ENCODE measurements at regions not wholly inside any gene's neighbourhood (a gene's known extent, or its start where the extent isn't known, plus 50 kb on each side); places are given as distances from the start of the nearest gene placed in this dataset.

DNA sequence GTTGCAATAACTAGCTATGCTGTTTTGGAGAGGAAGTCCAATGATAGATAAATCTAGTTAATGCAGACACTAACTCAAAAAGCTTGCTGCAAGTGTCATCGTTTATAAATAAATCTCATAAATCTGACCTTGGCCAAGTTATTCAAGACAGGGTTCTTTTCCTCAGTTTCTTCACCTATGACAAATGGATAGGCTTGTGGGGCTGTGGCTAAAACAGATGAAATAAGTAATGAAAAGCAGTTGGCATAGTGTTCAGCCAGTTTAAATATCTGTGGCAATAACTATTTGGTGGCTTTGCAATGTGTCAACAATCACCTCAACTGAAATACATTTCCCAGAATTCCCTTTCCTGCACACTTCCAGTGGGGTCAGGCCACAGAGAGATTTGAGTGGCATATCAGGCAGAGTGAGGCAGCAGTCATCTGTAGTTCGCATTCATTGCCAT lies 169.9 kb downstream of the DYRK2 start:
- Histone ChIP-seq H3K4me1 (ENCODE audit: control insufficient read depth, insufficient read depth, low read length) (no peaks in the 10 kb centered on the region), H3K27me3 (ENCODE audit: control insufficient read depth, insufficient read depth, low read length) (no peaks in the 10 kb centered on the region), H3K9me3 (ENCODE audit: control insufficient read depth, insufficient read depth, low read depth, low read length) (peaks cover 11% of the 10 kb centered on the region; the same call in 1 of the 2 replicates), H3K36me3 (ENCODE audit: control insufficient read depth, insufficient read depth, low read length) (no peaks in the 10 kb centered on the region), H3K27ac (ENCODE audit: low read length) (no peak overlapping the region), H3K4me3 (ENCODE audit: low read depth in 2 of 2, low read length in 2 of 2) (no peak overlapping the region)
- in situ Hi-C loops (cut with HindIII; ENCODE audit: low pct_unique_long_range_greater_than_20kb, low sequenced_read_pairs), result no loop called here
- ChIA-PET CTCF (no interaction called here), POLR2A (no interaction called here)
- DNase-seq (ENCODE audit: low read depth, low spot score) (no peak), ATAC-seq (no peak)
- no TSS peak for BruUV-seq (replicated peaks)
- intact Hi-C loops (cut with micrococcal nuclease; ENCODE audit: unreplicated experiment), result no loop called here
- TF ChIP-seq, protein P1, sequence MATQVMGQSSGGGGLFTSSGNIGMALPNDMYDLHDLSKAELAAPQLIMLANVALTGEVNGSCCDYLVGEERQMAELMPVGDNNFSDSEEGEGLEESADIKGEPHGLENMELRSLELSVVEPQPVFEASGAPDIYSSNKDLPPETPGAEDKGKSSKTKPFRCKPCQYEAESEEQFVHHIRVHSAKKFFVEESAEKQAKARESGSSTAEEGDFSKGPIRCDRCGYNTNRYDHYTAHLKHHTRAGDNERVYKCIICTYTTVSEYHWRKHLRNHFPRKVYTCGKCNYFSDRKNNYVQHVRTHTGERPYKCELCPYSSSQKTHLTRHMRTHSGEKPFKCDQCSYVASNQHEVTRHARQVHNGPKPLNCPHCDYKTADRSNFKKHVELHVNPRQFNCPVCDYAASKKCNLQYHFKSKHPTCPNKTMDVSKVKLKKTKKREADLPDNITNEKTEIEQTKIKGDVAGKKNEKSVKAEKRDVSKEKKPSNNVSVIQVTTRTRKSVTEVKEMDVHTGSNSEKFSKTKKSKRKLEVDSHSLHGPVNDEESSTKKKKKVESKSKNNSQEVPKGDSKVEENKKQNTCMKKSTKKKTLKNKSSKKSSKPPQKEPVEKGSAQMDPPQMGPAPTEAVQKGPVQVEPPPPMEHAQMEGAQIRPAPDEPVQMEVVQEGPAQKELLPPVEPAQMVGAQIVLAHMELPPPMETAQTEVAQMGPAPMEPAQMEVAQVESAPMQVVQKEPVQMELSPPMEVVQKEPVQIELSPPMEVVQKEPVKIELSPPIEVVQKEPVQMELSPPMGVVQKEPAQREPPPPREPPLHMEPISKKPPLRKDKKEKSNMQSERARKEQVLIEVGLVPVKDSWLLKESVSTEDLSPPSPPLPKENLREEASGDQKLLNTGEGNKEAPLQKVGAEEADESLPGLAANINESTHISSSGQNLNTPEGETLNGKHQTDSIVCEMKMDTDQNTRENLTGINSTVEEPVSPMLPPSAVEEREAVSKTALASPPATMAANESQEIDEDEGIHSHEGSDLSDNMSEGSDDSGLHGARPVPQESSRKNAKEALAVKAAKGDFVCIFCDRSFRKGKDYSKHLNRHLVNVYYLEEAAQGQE (IDR thresholded peaks at IDR 0.05; ENCODE audit: insufficient read depth in 1 of 2, low read depth in 2 of 2, low read length in 1 of 2), result no peak
- no peak for TF ChIP-seq SIN3A (IDR thresholded peaks at IDR 0.05; ENCODE audit: borderline replicate concordance, insufficient read depth, low read depth, low read length)
- no peak for TF ChIP-seq POLR2AphosphoS5 (IDR thresholded peaks at IDR 0.05; ENCODE audit: low read depth, low read length)
- no peak for TF ChIP-seq CTCF (IDR thresholded peaks at IDR 0.05)
- no peak for TF ChIP-seq TCF7L2 (IDR thresholded peaks at IDR 0.05; ENCODE audit: low read depth, low read length)

- Histone ChIP-seq H3K9me3 (ENCODE audit: control insufficient read depth, insufficient read depth, low read depth, low read length) (peaks cover 11% of the 10 kb centered on the region; the same call in 1 of the 2 replicates), H3K27me3 (ENCODE audit: control insufficient read depth, insufficient read depth, low read length) (no peaks in the 10 kb centered on the region), H3K36me3 (ENCODE audit: control insufficient read depth, insufficient read depth, low read length) (no peaks in the 10 kb centered on the region), H3K4me3 (ENCODE audit: low read depth in 2 of 2, low read length in 2 of 2) (no peak overlapping the region), H3K27ac (ENCODE audit: low read length) (no peak overlapping the region), H3K4me1 (ENCODE audit: control insufficient read depth, insufficient read depth, low read length) (no peaks in the 10 kb centered on the region)
- in situ Hi-C loops (cut with HindIII; ENCODE audit: low pct_unique_long_range_greater_than_20kb, low sequenced_read_pairs), result no loop called here
- no TSS peak for BruUV-seq (replicated peaks)
- DNase-seq (ENCODE audit: low read depth, low spot score) (no peak), ATAC-seq (no peak)
- intact Hi-C loops (cut with micrococcal nuclease; ENCODE audit: unreplicated experiment), result no loop called here
- POLR2A ChIA-PET, result no interaction called here
- TF ChIP-seq TCF7L2 (IDR thresholded peaks at IDR 0.05; ENCODE audit: low read depth, low read length), result no peak
- TF ChIP-seq, protein P1 (IDR thresholded peaks at IDR 0.05; ENCODE audit: insufficient read depth in 1 of 2, low read depth in 2 of 2, low read length in 1 of 2), result no peak
- no peak for TF ChIP-seq SIN3A (IDR thresholded peaks at IDR 0.05; ENCODE audit: borderline replicate concordance, insufficient read depth, low read depth, low read length)
- no peak for TF ChIP-seq CTCF (IDR thresholded peaks at IDR 0.05)
- no peak for TF ChIP-seq POLR2AphosphoS5 (IDR thresholded peaks at IDR 0.05; ENCODE audit: low read depth, low read length)
- CTCF ChIA-PET, result no interaction called here
Observed at GRCh38 chr12:67819902-67820301, 169.3 kb upstream of the IFNG-AS1 start.
